Stimulated activated naive CD8-positive, alpha-beta T cell treated with anti-CD3 and anti-CD28 coated beads, Interleukin-15, Interleukin-2, amounts not matched to agents 100 ng/mL and 50 ng/mL, for 24 hours (primary cell): ENCODE measurements at regions not wholly inside any gene's neighbourhood (a gene's known extent, or its start where the extent isn't known, plus 50 kb on each side); places are given as distances from the start of the nearest gene placed in this dataset.

Experiments
- H3K27ac Mint-ChIP-seq: one replicate; pipeline ENCODE4 v1.8.0; 2021; ENCODE audit warnings: mild to moderate bottlenecking, mixed read lengths
- H3K27me3 Mint-ChIP-seq: one replicate; pipeline ENCODE4 v1.8.0; 2021; ENCODE audit warnings: mixed read lengths
- H3K36me3 Mint-ChIP-seq: one replicate; pipeline ENCODE4 v1.8.0; 2021; ENCODE audit warnings: low read depth, mixed read lengths
- H3K4me1 Mint-ChIP-seq: one replicate; pipeline ENCODE4 v1.8.0; 2021; ENCODE audit warnings: low read depth, mixed read lengths
- H3K4me3 Mint-ChIP-seq: one replicate; pipeline ENCODE4 v1.8.0; 2021; ENCODE audit warnings: mild to moderate bottlenecking, mixed read lengths
- H3K9me3 Mint-ChIP-seq: one replicate; pipeline ENCODE4 v1.8.0; 2021; ENCODE audit warnings: mixed read lengths

- Mint-ChIP-seq H3K27me3 (no peaks in the 10 kb centered on the region), H3K4me3 (no peak overlapping the region), H3K4me1 (no peaks in the 10 kb centered on the region)
Observed at GRCh38 chr1:163906283-163906682, 584.5 kb downstream of the NUF2 start.

GRCh38 chr1:163912170-163912884, 590.6 kb downstream of the NUF2 start:
- Mint-ChIP-seq H3K4me1 (no peaks in the 10 kb centered on the region), H3K4me3 (no peak overlapping the region), H3K9me3 (peaks cover 7% of the 10 kb centered on the region), H3K36me3 (no peaks in the 10 kb centered on the region), H3K27me3 (no peaks in the 10 kb centered on the region), H3K27ac (no peak overlapping the region)

More at GRCh38 chr1:163906283-163906682, 584.5 kb downstream of the NUF2 start:
- no peak overlapping the region for H3K27ac Mint-ChIP-seq
- H3K9me3 Mint-ChIP-seq: peaks cover 17% of the 10 kb centered on the region
- H3K36me3 Mint-ChIP-seq: no peaks in the 10 kb centered on the region

GRCh38 chr1:163914785-163915413, 593.1 kb downstream of the NUF2 start:
- Mint-ChIP-seq H3K27ac (no peak overlapping the region), H3K9me3 (no peaks in the 10 kb centered on the region), H3K27me3 (no peaks in the 10 kb centered on the region), H3K4me3 (no peak overlapping the region), H3K36me3 (no peaks in the 10 kb centered on the region), H3K4me1 (no peaks in the 10 kb centered on the region)

GRCh38 chr1:163922743-163923201, 601.0 kb downstream of the NUF2 start:
- H3K4me1 Mint-ChIP-seq: no peaks in the 10 kb centered on the region
- no peaks in the 10 kb centered on the region for H3K9me3 Mint-ChIP-seq
- H3K4me3 Mint-ChIP-seq: no peak overlapping the region
- peak overlapping the region; percentile 49 for H3K27ac Mint-ChIP-seq
- no peaks in the 10 kb centered on the region for H3K36me3 Mint-ChIP-seq
- H3K27me3 Mint-ChIP-seq: no peaks in the 10 kb centered on the region

- Mint-ChIP-seq H3K27me3 (no peaks in the 10 kb centered on the region), H3K27ac (no peak overlapping the region), H3K36me3 (no peaks in the 10 kb centered on the region), H3K4me1 (no peaks in the 10 kb centered on the region), H3K4me3 (no peak overlapping the region), H3K9me3 (no peaks in the 10 kb centered on the region)
Observed at GRCh38 chr1:163924041-163924440, 602.3 kb downstream of the NUF2 start.

GRCh38 chr1:163927493-163927892, 605.7 kb downstream of the NUF2 start:
- Mint-ChIP-seq H3K4me3 (no peak overlapping the region), H3K4me1 (no peaks in the 10 kb centered on the region), H3K27ac (no peak overlapping the region), H3K36me3 (no peaks in the 10 kb centered on the region), H3K9me3 (peaks cover 6% of the 10 kb centered on the region), H3K27me3 (no peaks in the 10 kb centered on the region)

- Mint-ChIP-seq H3K27me3 (no peaks in the 10 kb centered on the region), H3K9me3 (peaks cover 6% of the 10 kb centered on the region), H3K4me3 (no peak overlapping the region), H3K27ac (no peak overlapping the region), H3K4me1 (no peaks in the 10 kb centered on the region), H3K36me3 (no peaks in the 10 kb centered on the region)
Observed at GRCh38 chr1:163928069-163928468, 606.3 kb downstream of the NUF2 start.

GRCh38 chr1:163928651-163929050, 606.9 kb downstream of the NUF2 start:
- Mint-ChIP-seq H3K4me3 (no peak overlapping the region), H3K27ac (no peak overlapping the region), H3K9me3 (peaks cover 6% of the 10 kb centered on the region)

GRCh38 chr1:163932901-163933300, 611.1 kb downstream of the NUF2 start:
- H3K9me3 Mint-ChIP-seq: peaks cover 12% of the 10 kb centered on the region
- H3K36me3 Mint-ChIP-seq: no peaks in the 10 kb centered on the region
- H3K27ac Mint-ChIP-seq: no peak overlapping the region
- H3K4me1 Mint-ChIP-seq: no peaks in the 10 kb centered on the region
- no peaks in the 10 kb centered on the region for H3K27me3 Mint-ChIP-seq
- H3K4me3 Mint-ChIP-seq: no peak overlapping the region

More at GRCh38 chr1:163928651-163929050, 606.9 kb downstream of the NUF2 start:
- H3K27me3 Mint-ChIP-seq: no peaks in the 10 kb centered on the region
- H3K36me3 Mint-ChIP-seq: no peaks in the 10 kb centered on the region
- H3K4me1 Mint-ChIP-seq: no peaks in the 10 kb centered on the region

- no peak overlapping the region for H3K4me3 Mint-ChIP-seq
- peaks cover 12% of the 10 kb centered on the region for H3K9me3 Mint-ChIP-seq
- no peaks in the 10 kb centered on the region for H3K36me3 Mint-ChIP-seq
- H3K27me3 Mint-ChIP-seq: no peaks in the 10 kb centered on the region
- no peaks in the 10 kb centered on the region for H3K4me1 Mint-ChIP-seq
- H3K27ac Mint-ChIP-seq: no peak overlapping the region
Observed at GRCh38 chr1:163933437-163933836, 611.7 kb downstream of the NUF2 start.

- peaks cover 12% of the 10 kb centered on the region for H3K9me3 Mint-ChIP-seq
- no peaks in the 10 kb centered on the region for H3K4me1 Mint-ChIP-seq
- no peaks in the 10 kb centered on the region for H3K36me3 Mint-ChIP-seq
- no peak overlapping the region for H3K4me3 Mint-ChIP-seq
- no peak overlapping the region for H3K27ac Mint-ChIP-seq
- no peaks in the 10 kb centered on the region for H3K27me3 Mint-ChIP-seq
Observed at GRCh38 chr1:163935738-163936374, 614.1 kb downstream of the NUF2 start.

GRCh38 chr1:163959622-163960021, 599.4 kb upstream of the PBX1 start:
- H3K4me1 Mint-ChIP-seq: no peaks in the 10 kb centered on the region
- H3K36me3 Mint-ChIP-seq: no peaks in the 10 kb centered on the region
- no peak overlapping the region for H3K4me3 Mint-ChIP-seq
- no peak overlapping the region for H3K27ac Mint-ChIP-seq
- peaks cover 8% of the 10 kb centered on the region for H3K9me3 Mint-ChIP-seq
- no peaks in the 10 kb centered on the region for H3K27me3 Mint-ChIP-seq

GRCh38 chr1:163970151-163970550, 588.8 kb upstream of the PBX1 start:
- no peak overlapping the region for H3K4me3 Mint-ChIP-seq
- no peak overlapping the region for H3K27ac Mint-ChIP-seq

GRCh38 chr1:163970699-163971098, 588.3 kb upstream of the PBX1 start:
- Mint-ChIP-seq H3K4me1 (no peaks in the 10 kb centered on the region), H3K9me3 (peaks cover 27% of the 10 kb centered on the region), H3K36me3 (no peaks in the 10 kb centered on the region), H3K27me3 (no peaks in the 10 kb centered on the region), H3K27ac (no peak overlapping the region), H3K4me3 (no peak overlapping the region)

More at GRCh38 chr1:163970151-163970550, 588.8 kb upstream of the PBX1 start:
- Mint-ChIP-seq H3K9me3 (peaks cover 28% of the 10 kb centered on the region), H3K27me3 (no peaks in the 10 kb centered on the region), H3K36me3 (no peaks in the 10 kb centered on the region), H3K4me1 (no peaks in the 10 kb centered on the region)

- Mint-ChIP-seq H3K4me3 (no peak overlapping the region), H3K27ac (no peak overlapping the region), H3K36me3 (no peaks in the 10 kb centered on the region), H3K27me3 (no peaks in the 10 kb centered on the region), H3K9me3 (peaks cover 29% of the 10 kb centered on the region), H3K4me1 (no peaks in the 10 kb centered on the region)
Observed at GRCh38 chr1:163973586-163973985, 585.4 kb upstream of the PBX1 start.
